NCI-H226 (cell line): ENCODE measurements at regions not wholly inside any gene's neighbourhood (a gene's known extent, or its start where the extent isn't known, plus 50 kb on each side); places are given as distances from the start of the nearest gene placed in this dataset.
"Not testable (repeated sequence)": the region's sequence is repeated elsewhere in the genome, so short reads cannot be mapped to it uniquely, and the experiment has no call there.

Experiments
- DNase-seq: peaks from one replicate; pipeline ENCODE4 v3.0.0-alpha.2; 2015

DNA sequence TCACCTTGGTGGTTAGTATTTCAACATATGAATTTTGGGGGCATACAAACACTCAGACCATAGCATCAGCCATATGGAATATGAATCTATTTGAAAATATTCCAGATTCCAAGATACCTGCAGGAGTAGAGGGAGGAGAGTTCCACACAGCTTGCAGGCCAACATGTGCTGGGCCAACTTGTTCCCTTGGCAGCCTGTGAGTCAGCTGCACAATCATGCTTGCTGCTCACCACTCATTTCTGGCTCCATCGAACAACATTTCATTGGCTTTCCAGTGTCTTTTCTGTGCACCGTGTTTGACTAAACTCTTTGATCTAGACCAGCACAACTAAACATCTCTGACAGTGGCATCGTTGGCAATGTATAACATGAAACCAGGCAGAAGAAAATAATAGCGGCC lies 282.5 kb upstream of the RASGEF1B start:
- DNase-seq = no peak

DNA sequence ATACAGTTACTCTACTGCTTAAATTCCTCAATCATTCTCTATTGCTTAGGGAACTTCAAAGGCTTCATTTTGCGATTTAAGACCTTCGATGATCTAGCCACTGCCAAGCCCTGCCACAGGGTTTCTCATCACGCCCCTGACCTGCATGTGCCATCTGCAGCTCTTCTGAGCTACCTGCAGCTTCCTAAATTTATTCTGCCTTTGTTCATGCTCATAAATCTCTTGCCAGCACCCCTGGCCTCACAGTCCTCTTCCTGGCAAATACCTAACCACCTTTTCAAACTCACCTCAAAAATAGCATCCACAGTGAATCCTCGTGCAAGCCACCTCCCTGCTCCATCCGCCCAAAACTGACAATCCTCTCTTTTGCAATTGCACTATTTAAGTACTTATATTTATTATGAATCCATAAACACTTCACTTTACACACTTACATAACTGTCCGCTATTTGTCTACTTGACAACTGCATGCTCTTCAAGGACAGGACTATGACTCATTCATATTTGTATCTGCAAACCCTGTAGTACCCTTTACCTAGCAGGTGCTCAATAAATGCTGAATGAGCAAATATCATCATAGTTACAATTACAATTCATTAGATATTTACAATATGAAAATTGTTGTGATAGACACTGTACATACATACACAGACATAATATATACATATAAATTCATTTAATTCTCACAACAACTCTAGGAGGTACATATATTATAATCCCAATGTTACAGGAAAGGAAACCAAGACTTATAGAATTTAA lies 280.0 kb upstream of the RASGEF1B start:
- DNase-seq = no peak

DNA sequence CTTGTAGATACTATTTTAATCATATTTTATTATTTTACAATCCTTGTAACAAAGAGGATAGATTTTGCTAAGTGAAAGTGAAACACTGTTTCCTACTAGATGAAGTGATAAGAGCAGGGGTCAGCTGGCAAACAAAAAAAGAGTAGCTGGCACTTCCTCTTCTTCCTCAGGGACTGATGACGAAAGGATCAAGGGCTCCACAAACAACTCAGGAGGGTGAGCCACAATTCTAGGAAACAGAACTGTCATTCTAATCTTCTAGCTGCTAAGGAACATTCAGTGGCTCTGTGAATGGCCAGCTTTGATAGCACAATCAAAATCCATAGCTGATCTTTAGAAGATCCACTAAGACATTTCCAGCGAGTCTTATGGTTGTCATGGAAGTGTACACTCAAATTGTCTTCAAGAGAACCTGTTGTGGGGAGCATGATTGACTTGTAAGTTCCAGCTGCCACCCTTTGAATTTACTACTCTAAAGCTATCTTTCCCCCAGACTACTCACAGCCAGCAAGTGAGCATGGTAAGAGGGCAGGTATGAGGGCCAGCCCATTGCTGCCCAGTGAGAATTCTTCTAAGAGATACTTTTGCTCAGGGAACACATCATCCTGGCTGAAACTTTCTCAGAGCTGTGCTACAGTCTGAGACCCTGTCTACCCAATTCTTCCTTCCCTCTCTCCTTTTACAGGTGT lies 275.7 kb upstream of the RASGEF1B start:
- no peak for DNase-seq

DNA sequence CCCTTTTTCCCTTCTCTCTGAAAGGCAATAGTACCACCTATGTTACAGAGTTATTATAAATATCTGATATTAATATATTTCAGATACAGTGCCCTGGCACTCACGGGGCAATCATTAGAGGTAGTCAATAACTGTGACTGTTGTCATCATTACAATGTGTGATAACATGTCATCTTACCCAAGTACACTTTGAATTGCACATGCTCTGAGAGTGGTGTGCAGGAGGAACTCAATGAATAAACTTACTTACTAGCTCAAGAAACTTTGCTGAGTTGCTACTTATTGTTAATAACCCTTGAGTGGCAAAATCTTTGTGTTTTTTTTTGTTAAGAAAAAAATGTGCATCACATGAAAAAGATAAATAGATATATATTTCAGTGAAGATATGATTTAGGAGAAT lies 275.1 kb upstream of the RASGEF1B start:
- DNase-seq = no peak

DNA sequence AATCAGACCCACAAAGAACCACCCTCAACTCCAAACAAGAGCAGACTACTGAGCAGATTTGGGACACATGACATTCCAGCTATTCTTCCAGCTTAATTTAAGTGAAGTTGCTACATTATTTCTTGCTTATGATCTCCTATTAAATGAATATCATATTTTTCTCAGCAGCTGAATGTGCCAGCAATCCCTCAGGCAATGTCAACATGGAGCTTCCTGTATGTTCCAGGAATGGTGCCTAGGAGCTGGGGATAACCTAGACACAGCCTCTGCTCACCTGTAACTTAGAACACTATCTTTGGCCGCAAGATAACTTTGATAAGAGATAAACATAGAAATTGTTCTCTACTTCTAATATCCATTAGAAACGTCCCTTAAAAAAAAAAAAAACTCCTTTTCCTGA lies 274.4 kb upstream of the RASGEF1B start:
- DNase-seq = no peak

DNA sequence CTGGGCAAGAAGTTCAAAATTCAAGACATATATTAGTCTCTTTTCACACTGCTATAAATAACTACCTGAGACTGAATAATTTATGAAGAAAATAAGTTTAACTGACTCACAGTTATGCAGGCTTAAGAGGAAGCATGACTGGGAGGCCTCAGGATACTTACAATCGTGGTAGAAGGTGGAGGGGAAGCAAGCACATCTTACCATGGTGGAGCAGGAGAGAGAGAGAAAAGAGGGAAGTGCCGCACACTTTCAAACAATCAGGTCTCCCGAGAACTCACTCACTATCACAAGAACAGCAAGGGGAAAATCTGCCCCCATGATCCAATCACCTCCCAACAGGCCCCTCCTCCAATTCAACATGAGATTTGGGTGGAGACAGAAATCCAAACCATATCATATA lies 273.3 kb upstream of the RASGEF1B start:
- no peak for DNase-seq

DNA sequence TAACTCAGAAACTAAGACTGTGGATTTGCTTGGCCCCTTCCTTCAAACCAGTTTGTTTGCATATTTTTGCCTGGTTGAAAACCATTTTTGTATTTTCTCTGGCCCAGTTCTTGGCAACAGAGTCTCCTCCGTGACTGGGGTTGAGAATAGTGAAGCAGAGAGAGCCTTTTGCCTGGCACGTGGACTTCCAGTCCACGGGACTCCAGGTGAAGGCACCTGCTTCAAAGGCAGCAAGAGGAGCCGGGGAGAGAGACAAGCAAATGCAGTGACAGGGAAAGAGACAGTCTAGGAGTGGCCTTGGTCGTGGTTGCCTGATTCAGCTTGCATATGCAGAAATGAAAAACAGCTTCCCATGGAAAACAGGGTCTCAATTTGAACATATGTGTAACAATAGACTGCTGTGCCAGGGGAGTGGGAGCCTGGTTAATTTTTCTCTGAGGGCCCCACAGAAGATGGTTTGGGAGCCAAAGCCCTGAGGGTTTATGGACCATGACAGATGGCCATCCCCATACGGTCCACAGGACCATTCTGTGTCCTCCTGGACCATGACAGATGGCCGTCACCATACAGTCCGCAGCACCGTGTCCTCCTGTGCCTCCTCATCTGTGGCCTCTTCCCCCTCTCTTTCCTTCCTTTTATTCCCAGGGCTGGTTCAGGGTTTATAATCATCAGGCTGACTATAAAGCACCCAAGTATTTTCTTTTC lies 272.2 kb upstream of the RASGEF1B start:
- DNase-seq = no peak

DNA sequence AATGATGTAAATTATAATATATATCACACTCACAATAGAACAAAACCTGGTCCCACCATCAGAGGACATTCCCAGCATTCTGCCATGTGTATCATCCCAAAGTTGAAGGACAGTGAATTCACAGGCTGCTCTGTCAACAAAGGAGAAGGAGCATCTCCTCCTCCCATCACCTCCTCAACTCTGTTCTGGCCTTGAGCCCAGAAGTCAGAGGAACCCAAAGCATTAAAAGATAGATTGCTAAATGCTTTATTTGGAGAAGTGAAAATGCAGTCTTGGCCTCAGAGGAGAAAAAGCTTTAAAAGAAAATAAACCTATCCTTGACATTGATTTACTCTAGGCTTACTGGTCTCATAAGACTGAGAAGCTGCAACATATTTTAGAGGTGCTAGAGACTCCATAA lies 268.8 kb upstream of the RASGEF1B start:
- DNase-seq = no peak

DNA sequence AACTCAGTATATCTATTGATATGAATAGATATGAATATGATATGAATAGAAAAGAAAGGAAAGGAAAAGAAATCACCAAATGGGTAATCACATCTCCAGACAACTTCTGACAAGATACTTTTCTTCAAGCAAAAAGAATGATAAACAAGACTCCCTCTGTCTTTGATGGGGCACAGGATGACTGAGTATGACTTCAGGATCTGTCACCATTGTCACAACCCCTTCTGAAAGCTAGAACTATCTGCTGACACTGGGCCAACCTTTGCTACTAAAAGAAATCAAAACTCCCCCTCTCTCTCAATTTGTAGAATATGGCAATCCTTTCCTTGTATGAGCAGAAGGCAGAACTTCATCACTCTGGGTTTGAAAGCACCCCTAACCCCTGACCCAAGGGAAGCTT lies 267.2 kb upstream of the RASGEF1B start:
- no peak for DNase-seq

DNA sequence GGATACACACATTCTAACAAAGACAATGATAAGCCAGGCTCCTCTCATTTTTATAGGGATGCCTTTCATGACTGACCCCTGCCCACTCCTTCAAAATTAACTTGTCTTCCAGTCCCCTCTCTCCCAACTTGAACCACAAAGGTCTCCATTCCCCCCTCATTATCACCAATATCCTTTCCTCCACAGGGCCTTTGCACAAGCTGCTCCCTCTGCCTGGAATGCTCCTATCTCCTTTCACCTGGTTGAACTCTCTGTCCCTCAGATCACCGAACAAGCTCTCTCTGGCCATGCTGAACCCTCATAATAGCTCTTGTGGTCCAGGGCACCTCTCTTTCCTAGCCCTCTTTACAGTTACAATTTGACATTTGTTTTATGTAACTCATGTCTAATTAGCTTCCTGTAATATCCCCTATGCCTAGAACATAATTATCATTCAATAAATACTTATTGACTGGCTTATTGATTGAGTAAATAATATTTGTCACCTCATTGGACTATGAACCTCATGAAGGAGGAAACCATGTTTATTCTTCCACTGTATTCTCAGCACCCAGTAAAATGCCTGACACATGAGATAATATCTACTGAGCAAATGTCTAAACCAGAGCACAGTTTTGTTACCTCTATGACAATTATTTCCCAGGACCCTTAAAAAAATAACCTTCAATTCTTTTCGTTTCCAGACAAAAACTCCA lies 266.3 kb upstream of the RASGEF1B start:
- DNase-seq = no peak

DNA sequence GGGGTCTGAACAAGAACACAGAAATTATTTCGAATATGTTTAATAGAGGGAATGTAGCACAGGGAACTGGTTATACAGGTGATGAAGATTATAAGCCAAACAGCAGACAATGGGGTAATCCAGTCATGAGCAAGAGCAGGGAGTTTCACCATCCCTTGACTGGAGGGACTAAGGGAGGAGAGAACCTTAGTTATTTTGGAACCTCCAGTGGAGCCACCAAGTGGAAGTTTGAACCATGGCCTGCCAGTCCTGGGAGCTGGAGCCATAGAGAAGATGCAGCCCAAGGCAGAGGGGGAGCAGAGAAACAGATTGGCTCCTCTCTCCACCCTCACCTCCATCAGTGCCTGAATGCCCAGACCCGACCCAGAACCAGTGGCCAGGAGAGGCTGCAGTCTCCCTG lies 264.6 kb upstream of the RASGEF1B start:
- no peak for DNase-seq

DNA sequence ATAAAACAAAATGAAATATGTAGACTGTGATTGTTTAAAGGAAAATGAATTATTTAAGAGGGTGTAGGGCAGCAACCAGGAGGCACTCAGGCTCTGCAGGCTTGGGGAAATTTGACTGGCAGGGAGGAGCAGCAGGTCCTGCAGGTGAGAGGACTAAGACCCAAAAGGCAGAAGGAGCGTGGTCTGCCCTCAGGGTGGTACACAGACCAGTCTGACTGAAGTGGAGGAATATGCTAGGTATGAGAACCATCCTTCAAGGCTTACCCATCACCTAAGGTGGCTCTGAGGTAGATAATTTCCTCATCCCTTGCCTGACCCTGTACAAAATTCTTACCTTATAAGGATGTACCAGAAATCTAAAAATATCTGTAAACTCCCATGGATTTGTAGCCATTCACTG lies 261.3 kb upstream of the RASGEF1B start:
- no peak for DNase-seq

DNA sequence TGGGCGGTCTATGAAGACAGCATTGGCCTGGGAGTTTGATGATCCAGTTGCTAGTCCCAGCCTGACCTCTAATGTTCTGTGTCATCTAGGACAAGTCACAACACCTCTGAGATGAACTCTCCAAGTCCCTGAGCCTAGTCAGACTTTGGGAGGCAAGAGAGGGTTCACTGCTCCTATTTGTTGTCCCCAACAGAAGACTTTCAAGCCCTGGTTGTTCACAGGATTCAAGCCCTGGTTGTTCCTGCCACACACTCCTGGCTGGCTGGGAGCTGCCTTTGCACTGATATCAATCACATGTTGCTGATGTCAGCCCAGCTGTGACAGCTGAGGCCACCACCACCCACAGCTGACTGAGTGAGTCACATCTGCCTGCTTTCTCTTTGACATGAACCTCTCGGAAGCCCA lies 253.2 kb upstream of the RASGEF1B start:
- no peak for DNase-seq

DNA sequence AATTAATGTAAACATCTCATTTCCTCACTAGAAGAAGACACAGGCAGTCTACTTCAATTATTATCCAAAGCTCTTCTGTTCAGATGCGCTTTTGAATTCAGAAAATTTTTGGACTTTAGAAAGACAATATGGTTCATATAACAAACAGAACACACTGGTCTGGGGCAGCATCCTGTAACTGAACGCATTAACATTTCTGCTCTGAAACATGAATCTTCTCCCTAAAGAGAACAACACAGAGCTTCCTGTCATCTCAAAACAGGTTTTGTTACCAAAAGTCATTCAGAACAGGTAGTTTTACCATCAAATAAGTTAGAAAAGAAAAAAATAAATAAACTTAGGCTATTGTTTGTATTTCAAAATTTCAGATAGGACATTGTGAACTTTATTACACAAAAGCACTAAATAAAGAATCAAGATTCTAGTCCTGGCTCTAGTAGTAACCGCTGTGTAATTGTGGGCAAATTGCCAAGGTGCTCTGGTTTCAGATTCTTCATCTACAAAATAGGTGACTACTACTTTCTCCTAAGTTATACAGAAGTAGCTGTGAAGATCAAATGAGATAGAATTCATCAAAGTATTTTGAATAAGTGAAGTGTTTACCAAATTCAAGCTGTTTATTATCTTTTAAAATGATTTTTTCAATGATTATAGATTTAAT lies 252.3 kb upstream of the RASGEF1B start:
- DNase-seq = no peak

DNA sequence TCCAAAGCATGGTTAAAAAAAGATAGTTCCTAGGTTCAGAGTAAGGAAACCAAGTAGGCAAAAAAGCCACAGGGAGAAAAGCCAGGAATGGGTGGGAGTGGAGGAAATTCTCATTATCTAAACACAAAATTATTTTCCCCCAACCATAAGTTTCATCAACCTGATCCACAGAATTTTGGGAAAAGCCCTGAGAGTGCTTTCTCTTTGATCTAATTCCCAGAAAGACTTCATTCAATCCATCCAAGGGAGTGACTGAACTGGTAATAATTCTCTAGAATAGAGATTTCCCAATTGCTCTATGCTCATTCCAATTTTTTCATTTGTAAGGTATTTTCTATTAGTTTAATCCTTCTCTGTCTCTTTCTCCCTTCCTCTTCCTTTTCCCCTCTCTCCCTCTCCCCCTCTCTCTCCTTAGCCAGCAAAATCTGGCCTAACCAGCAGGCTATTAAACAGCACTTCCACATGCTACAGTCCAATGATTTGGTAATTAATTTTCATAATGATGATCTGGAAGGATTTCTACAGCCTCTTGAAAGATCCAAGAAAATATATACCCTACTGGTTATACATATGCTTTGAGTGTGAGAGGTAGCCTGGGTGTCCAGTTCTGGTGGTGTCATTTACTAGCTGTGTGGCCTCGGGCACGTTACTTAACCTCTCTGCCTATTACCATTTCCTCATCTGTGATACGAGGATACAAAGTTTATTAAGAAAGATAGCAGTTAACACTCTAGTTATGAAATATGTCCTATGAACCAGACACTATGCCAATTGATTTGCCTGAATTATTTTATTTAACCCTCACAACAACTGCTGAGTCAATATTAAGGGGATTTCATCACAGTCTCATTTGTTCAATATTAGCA lies 251.5 kb upstream of the RASGEF1B start:
- no peak for DNase-seq

DNA sequence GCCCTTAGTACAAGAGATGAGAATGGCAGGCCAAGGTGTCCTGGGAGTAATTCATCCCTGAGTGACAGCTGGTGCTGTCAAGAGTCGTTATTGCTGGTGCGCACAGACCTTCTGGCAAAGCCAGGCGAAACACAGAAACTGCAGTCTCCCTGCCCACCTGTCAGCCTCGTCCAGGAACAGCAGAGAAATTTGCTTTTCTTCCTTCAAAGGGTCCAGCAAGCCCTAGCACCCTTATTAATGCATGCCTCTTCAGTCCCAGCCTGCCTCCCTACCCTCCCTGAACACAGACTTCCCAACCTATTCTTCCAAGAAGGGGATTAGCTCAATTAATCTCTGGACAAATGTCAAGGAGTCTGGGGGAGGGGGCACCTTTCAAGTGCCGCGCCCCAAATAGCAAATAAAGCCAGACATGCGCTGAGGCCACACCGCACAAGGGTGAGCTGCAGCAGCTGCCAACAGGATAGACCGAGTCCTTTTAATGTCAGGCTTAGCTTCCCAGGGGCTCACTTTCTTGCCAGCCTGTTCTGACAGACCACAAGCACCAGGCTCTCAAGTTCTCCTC lies 250.7 kb upstream of the RASGEF1B start:
- no peak for DNase-seq

DNA sequence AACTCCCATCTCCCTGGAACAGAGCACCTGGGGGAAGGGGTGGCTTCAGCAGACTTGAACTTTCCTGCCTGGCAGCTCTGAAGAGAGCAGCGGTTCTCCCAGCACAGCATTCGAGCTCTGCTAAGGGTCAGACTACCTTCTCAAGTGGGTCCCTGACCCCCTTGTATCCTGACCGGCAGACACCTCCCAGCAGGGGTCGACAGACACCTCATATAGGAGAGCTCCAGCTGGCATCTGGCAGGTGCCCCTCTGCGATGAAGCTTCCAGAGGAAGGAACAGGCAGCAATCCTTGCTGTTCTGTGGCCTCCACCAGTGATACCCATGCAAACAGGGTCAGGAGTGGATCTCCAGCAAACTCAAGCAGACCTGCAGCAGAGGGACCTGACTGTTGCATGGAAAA lies 244.1 kb upstream of the RASGEF1B start:
- DNase-seq = no peak

DNA sequence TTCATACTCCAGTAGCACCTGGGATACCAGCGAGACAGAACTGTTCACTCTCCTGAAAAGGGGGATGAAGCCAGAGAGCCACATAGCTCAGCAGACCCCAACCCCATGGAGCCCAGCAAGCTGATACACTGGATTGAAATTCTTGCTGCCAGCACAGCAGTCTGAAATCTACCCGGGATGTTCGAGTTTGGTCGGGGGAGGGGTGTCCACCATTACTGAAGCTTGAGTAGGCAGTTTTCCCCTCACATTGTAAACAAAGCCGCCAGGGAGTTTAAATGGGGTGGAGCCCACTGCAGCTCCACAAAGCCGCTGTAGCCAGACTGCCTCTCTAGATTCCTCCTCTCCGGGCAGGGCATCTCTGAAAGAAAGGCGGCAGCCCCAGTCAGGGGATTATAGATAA lies 243.7 kb upstream of the RASGEF1B start:
- DNase-seq = not testable (repeated sequence)

DNA sequence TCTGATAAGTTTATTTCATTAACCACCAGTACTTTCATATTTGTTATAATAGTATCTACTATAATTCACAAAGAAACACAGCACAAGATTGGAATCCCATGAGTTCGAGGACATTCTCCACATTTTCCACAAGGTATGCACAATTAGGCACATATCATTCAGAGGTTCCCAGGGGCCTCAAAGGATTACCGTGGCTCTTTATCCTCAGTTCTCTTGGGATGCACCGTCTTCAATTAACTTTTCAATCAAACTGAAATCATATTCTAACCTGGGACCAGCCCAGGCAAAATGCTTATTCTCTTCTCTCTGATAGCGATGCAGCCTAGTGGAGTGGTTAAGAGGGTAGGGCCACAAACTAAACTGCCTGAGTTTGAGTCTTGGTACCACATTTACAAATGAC lies 242.6 kb upstream of the RASGEF1B start:
- DNase-seq = no peak

DNA sequence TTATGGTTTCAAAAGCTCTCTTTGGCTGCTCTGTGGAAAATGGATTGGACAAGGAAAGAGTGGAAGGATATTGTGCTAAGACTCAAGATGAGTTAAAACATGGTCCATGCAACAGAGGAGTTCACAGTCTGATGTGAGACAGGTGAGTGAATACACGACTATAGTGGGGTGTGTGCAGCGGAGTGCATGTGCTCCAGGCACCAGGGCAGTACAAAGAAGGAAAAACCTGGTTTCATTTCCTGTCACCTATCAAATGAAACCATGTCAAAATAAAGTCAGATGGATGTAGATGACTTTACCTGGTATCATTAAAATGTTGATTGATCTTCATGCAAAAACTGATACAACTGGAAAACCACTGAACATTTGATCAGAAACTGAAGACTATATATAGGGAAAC lies 241.0 kb upstream of the RASGEF1B start:
- DNase-seq = no peak

DNA sequence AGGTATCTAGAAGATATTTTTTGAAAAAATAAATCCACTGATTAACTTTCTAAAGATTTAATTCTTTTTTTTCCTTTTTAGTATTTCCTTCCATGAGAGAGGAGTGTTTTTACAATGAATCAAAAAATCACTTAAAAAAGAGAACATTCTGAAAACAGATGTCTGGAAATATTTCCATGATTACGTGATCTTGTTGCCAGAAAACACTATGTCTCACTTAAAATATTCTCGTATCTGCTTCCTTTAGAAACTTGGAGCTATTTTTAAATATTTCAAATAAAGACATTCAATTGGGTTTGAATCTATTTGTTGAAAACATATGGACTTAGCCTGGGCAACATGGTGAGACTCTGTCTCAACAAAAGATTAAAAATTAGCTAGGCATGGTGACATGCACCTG lies 232.8 kb upstream of the RASGEF1B start:
- no peak for DNase-seq

DNA sequence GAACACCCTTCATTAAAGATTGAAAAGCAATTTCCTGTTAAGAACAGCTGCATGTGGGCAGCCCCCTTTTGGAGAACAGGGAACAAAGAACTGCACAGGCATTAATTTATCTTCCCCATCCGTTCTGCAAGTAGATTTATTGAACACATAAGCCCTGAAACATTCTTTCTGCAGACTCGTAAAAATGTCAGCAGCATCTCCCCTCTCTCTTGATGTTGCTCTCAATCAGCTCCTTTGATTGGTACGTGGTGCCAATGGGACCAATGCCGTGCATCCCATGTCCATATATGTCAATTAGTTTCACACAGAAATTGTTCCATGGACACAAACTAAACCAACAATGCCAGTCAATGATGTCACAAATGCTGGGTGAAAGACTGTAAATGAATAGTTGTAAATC lies 228.5 kb upstream of the RASGEF1B start:
- no peak for DNase-seq
